ENCODE measurements at regions not wholly inside any gene's neighbourhood (a gene's known extent, or its start where the extent isn't known, plus 50 kb on each side); places are given as distances from the start of the nearest gene placed in this dataset.

- TF ChIP-seq TEAD1 (CRISPR knock-in tag; IDR thresholded peaks at IDR 0.05) (no peak), FOXP4 (CRISPR knock-in tag; IDR thresholded peaks at IDR 0.05) (no peak), SMAD4 (CRISPR knock-in tag; IDR thresholded peaks at IDR 0.05) (no peak)
These were observed 249.8 kb upstream of the MAF start (continued) for GRCh38 chr16:79850348-79850747.

GRCh38 chr16:79849119-79849518, 248.6 kb upstream of the MAF start:
- Mint-ChIP-seq H3K36me3 (no peaks in the 10 kb centered on the region), H3K9me3 (peaks cover 26% of the 10 kb centered on the region), H3K4me3 (no peak overlapping the region), H3K27ac (no peak overlapping the region), H3K27me3 (ENCODE audit: low read depth) (no peaks in the 10 kb centered on the region), H3K4me1 (no peaks in the 10 kb centered on the region)
- no peak for TF ChIP-seq JAZF1 (CRISPR knock-in tag; IDR thresholded peaks at IDR 0.05)
- TF ChIP-seq GTF2I (CRISPR knock-in tag; conservative IDR thresholded peaks at IDR 0.05), result no peak
- no peak for TF ChIP-seq ZSCAN18 (CRISPR knock-in tag; IDR thresholded peaks at IDR 0.05)
- no peak for TF ChIP-seq CREM (CRISPR knock-in tag; IDR thresholded peaks at IDR 0.05)
- no peak for TF ChIP-seq FOXK1 (CRISPR knock-in tag; IDR thresholded peaks at IDR 0.05)
- no peak for TF ChIP-seq SP1 (CRISPR knock-in tag; conservative IDR thresholded peaks at IDR 0.05)
- TF ChIP-seq PRDM15 (CRISPR knock-in tag; IDR thresholded peaks at IDR 0.05), result no peak
- TF ChIP-seq ZNF416 (CRISPR knock-in tag; IDR thresholded peaks at IDR 0.05), result no peak
- no peak for TF ChIP-seq KAT7 (CRISPR knock-in tag; IDR thresholded peaks at IDR 0.05; ENCODE audit: borderline replicate concordance)
- TF ChIP-seq ARID4B (CRISPR knock-in tag; IDR thresholded peaks at IDR 0.05; ENCODE audit: borderline replicate concordance), result no peak
- no peak for TF ChIP-seq MLX (CRISPR knock-in tag; IDR thresholded peaks at IDR 0.05)
- no peak for TF ChIP-seq OVOL2 (CRISPR knock-in tag; IDR thresholded peaks at IDR 0.05; ENCODE audit: borderline replicate concordance)
- no peak for TF ChIP-seq ZMAT4 (CRISPR knock-in tag; IDR thresholded peaks at IDR 0.05)
- no peak for TF ChIP-seq ZNF532 (CRISPR knock-in tag; IDR thresholded peaks at IDR 0.05; ENCODE audit: borderline replicate concordance)
- no peak for TF ChIP-seq MXD4 (CRISPR knock-in tag; IDR thresholded peaks at IDR 0.05; ENCODE audit: borderline replicate concordance)
- no peak for TF ChIP-seq NR2C2 (CRISPR knock-in tag; IDR thresholded peaks at IDR 0.05)
- ATAC-seq, result no peak
- DNase-seq (ENCODE audit: low spot score), result no peak
- CTCF ChIA-PET, result interaction anchor here (1.5 kb wide), 1 partner anchor 235 kb away, joined by 4 read pairs; no protein-coding TSS in a partner anchor
- POLR2A ChIA-PET, result no interaction called here

Measured in WTC11 (cell line).